Activated T-helper 17 cell treated with anti-CD3 and anti-CD28 coated beads, Interleukin-2, amount 50 U/mL, for 72 hours (primary cell): ENCODE measurements at regions not wholly inside any gene's neighbourhood (a gene's known extent, or its start where the extent isn't known, plus 50 kb on each side); places are given as distances from the start of the nearest gene placed in this dataset.
"Not testable (repeated sequence)": the region's sequence is repeated elsewhere in the genome, so short reads cannot be mapped to it uniquely, and the experiment has no call there.

Experiments
- ATAC-seq: fragments of 150-1000 bp; cut with Tn5 transposase; replicated peaks from 2 replicates; pipeline ENCODE4 v1.10.0; 2021; ENCODE audit warnings: mild to moderate bottlenecking, moderate library complexity
- H3K27ac Mint-ChIP-seq: one replicate; pipeline ENCODE4 v1.8.0; 2022; ENCODE audit warnings: mixed read lengths
- H3K27me3 Mint-ChIP-seq: one replicate; pipeline ENCODE4 v1.8.0; 2022; ENCODE audit warnings: mixed read lengths
- H3K36me3 Mint-ChIP-seq: one replicate; pipeline ENCODE4 v1.8.0; 2022; ENCODE audit warnings: low read depth, mild to moderate bottlenecking, mixed read lengths
- H3K4me1 Mint-ChIP-seq: one replicate; pipeline ENCODE4 v1.8.0; 2022; ENCODE audit warnings: mixed read lengths
- H3K4me3 Mint-ChIP-seq: one replicate; pipeline ENCODE4 v1.8.0; 2022; ENCODE audit warnings: mild to moderate bottlenecking, mixed read lengths
- H3K9me3 Mint-ChIP-seq: one replicate; pipeline ENCODE4 v1.8.0; 2022; ENCODE audit warnings: mixed read lengths

DNA sequence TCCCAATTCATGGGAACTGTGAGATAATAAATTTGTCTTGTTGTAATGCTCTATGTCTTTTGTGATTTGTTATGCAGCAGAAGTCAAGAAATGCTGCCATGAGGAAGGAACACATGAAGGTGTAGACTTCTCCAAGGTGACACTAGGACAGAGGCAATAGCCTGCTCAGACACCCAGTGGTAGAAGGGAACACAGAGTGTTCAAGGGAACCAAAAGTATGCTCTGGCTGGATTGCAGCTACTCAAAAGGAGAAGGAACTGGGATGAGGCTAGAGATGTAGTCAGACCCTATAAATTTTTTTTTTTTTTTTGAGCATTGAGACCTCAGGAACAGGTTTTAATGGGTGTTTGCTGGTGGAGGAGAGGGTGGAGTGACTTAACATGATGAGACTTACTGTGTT, 232.5 kb downstream of the PARP8 start:
- H3K36me3 Mint-ChIP-seq = no peaks in the 10 kb centered on the region

DNA sequence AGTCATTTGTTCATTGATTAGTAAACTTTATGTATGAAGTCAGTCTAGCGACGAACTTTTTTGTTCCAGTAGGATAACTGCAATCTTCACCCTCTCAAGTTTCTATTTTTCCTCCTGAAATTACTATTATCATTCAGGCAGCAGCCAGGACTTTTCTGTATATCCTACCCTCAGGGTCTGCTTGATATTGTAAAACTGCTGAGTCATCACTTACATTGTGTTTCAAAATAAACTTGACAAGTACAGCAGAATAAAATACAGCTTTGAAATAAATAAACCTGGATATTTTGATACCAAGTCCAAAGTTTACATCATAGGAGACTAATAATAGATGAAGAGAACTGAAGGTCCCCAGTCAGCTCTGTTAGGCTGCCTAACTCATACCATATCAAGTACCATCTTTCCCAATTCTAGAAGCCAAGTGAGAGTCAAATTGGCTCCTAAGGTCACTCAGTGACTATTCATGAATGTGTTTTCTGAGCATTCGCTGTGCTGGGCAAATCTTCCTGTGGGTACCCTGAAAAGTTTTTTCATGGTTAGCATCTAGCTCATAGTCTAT, 234.6 kb downstream of the PARP8 start:
- no peak for ATAC-seq
- H3K4me1 Mint-ChIP-seq = no peaks in the 10 kb centered on the region
- no peak overlapping the region for H3K4me3 Mint-ChIP-seq
- no peak overlapping the region for H3K27ac Mint-ChIP-seq
- H3K36me3 Mint-ChIP-seq = no peaks in the 10 kb centered on the region
- H3K9me3 Mint-ChIP-seq = no peaks in the 10 kb centered on the region
- peaks cover 12% of the 10 kb centered on the region for H3K27me3 Mint-ChIP-seq

More for the DNA sequence above, 232.5 kb downstream of the PARP8 start:
- no peak for ATAC-seq
- Mint-ChIP-seq H3K4me1 (no peaks in the 10 kb centered on the region), H3K4me3 (no peak overlapping the region), H3K27ac (no peak overlapping the region), H3K9me3 (no peaks in the 10 kb centered on the region), H3K27me3 (peaks cover 12% of the 10 kb centered on the region)

DNA sequence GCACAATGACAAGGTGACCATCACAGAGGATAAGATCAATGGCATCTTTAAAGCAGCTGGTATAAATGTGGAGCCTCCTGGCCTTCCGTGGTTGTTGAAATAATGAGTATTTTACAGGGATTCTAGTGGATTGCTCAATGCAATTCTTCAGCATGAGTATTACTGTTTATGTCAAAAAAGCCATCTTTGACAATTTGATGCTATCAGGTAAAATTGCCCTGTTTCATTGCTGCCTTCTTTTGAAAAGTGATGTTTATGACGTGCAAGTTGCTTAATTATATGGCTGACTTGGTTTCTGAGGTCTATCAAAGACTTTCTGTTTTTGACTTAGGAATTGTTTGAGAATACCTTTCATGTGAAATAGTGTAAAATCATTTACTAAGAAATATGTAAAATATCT, 237.2 kb downstream of the PARP8 start:
- Mint-ChIP-seq H3K36me3 (no peaks in the 10 kb centered on the region), H3K27ac (no peak overlapping the region), H3K27me3 (peaks cover 12% of the 10 kb centered on the region), H3K4me3 (no peak overlapping the region), H3K4me1 (no peaks in the 10 kb centered on the region), H3K9me3 (no peaks in the 10 kb centered on the region)
- ATAC-seq = no peak

DNA sequence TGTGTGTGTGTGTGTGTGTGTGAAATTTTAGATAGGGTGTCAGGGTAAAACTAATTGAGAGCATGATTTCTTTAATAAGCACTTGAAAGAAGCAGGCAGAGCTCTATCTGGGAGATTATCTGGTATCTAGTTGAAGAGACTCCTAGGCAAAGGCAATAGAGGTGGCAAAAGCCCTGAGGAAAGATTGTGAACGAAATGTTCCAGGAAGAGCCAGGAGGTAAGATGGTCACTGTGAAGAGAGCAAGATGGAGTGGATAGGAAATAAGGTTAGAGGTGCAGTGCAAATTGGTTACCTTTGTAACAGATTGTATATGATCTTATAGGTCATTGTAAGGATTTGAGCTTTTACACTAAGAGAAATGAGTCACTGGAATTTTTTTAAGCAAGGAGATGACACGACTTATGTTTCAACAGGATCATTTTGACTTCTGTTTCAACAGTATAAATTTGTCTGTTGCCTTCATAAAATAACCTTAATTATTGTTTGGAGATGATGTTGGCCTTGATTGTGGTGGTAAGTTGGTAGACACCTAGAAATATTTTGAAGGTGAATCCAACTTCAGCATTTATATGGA, 239.6 kb downstream of the PARP8 start:
- Mint-ChIP-seq H3K4me3 (no peak overlapping the region), H3K27ac (no peak overlapping the region), H3K9me3 (no peaks in the 10 kb centered on the region), H3K27me3 (peaks cover 14% of the 10 kb centered on the region), H3K36me3 (no peaks in the 10 kb centered on the region), H3K4me1 (no peaks in the 10 kb centered on the region)
- no peak for ATAC-seq

DNA sequence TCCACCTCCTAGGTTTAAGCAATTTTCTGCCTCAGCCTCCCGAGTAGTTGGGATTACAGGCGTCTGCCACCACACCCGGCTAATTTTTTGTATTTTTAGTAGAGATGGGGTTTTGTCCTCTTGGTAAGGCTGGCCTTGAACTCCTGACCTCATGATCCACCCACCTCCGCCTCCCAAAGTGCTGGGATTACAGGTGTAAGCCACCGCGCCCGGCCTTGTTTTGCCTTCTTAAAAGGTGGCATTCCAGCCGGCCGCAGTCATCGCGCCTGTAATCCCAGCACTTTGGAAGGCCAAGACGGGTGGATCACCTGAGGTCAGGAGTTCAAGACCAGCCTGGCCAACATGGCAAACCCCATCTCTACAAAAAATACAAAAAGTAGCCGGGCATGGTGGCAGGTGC, 253.7 kb downstream of the PARP8 start:
- H3K4me1 Mint-ChIP-seq, H3K9me3 Mint-ChIP-seq, ATAC-seq, H3K36me3 Mint-ChIP-seq, H3K27ac Mint-ChIP-seq, H3K4me3 Mint-ChIP-seq: not testable (repeated sequence)
- H3K27me3 Mint-ChIP-seq = peaks cover 17% of the 10 kb centered on the region

- no peaks in the 10 kb centered on the region for H3K36me3 Mint-ChIP-seq
- no peaks in the 10 kb centered on the region for H3K4me1 Mint-ChIP-seq
- no peaks in the 10 kb centered on the region for H3K9me3 Mint-ChIP-seq
- ATAC-seq = no peak
- H3K27me3 Mint-ChIP-seq = peaks cover 23% of the 10 kb centered on the region
- no peak overlapping the region for H3K27ac Mint-ChIP-seq
- H3K4me3 Mint-ChIP-seq = no peak overlapping the region
These were observed 255.1 kb downstream of the PARP8 start for GRCh38 chr5:50921366-50922133.

DNA sequence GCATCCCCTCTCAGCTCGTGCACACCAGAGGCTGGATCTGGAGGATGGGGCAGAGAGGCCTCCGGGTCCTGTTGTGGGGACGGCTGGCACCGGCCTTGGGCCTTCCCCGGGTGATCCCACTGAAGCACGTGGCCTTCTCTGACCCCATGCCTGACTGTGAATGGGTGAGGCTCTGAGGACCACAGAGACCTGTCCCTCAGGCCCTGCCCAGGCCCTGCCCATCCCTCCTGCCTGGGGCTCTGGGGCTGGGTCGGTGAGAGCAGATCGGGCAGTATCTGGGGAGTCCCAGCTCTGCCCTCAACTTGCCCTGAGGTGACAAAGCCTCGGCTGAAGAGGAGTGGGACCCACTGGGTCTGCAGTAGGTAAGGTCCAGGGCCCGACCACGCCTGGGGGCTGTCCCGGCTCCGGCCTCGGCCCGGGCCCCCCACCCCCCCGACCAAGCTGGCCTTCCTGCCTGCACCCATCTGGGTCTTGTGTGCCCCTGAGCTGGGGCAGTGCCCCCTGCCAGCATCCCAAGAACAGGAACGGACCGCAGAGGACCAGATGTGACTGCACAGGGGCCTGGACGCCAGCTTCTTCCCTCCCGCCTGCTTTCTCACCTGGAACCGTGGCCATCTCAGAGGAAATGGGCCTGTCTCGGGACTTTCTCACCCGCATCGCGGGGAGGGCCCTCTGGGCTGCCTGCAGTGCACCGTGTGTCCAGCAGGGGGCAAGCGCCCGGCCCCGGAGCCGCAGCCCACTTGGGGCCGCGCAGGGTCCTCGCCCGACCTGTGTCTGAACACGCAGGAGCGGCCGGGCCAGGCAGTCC, 255.9 kb downstream of the PARP8 start:
- H3K27ac Mint-ChIP-seq, H3K36me3 Mint-ChIP-seq, H3K9me3 Mint-ChIP-seq, H3K4me1 Mint-ChIP-seq, H3K4me3 Mint-ChIP-seq: not testable (repeated sequence)
- H3K27me3 Mint-ChIP-seq = peaks cover 20% of the 10 kb centered on the region
- ATAC-seq = peak; percentile 38

- no peaks in the 10 kb centered on the region for H3K4me1 Mint-ChIP-seq
- H3K9me3 Mint-ChIP-seq = no peaks in the 10 kb centered on the region
- no peaks in the 10 kb centered on the region for H3K36me3 Mint-ChIP-seq
- no peak overlapping the region for H3K27ac Mint-ChIP-seq
- ATAC-seq = no peak
- peaks cover 20% of the 10 kb centered on the region for H3K27me3 Mint-ChIP-seq
- no peak overlapping the region for H3K4me3 Mint-ChIP-seq
These were observed 256.7 kb downstream of the PARP8 start for GRCh38 chr5:50922942-50923767.

GRCh38 chr5:50923768-50924494, 257.5 kb downstream of the PARP8 start:
- H3K4me1 Mint-ChIP-seq = no peaks in the 10 kb centered on the region
- H3K36me3 Mint-ChIP-seq = no peaks in the 10 kb centered on the region

GRCh38 chr5:50927953-50928352, 261.5 kb downstream of the PARP8 start:
- H3K27me3 Mint-ChIP-seq = peaks cover 30% of the 10 kb centered on the region
- no peaks in the 10 kb centered on the region for H3K36me3 Mint-ChIP-seq
- no peaks in the 10 kb centered on the region for H3K9me3 Mint-ChIP-seq
- no peaks in the 10 kb centered on the region for H3K4me1 Mint-ChIP-seq
- H3K27ac Mint-ChIP-seq = no peak overlapping the region
- no peak for ATAC-seq
- no peak overlapping the region for H3K4me3 Mint-ChIP-seq

More at GRCh38 chr5:50923768-50924494, 257.5 kb downstream of the PARP8 start:
- no peaks in the 10 kb centered on the region for H3K9me3 Mint-ChIP-seq
- no peak overlapping the region for H3K27ac Mint-ChIP-seq
- no peak overlapping the region for H3K4me3 Mint-ChIP-seq
- peaks cover 20% of the 10 kb centered on the region for H3K27me3 Mint-ChIP-seq
- ATAC-seq = no peak

DNA sequence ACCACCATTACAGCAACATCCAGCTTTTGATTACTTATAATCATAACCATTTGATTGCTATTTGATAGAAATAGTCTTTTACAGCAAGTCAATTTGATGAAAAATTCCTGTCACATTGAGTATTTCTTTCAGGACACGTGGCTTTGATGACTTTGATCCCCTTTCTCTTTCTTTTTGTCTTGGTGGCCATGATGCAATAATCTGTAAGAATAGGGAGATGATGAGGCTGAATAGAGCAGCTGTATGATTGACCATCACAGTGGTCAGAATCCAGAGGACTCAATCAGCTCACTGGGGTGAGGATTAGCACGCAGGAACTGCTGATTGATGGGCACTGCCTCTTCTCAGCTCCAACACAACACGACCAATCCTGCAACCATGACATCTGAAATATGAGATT, 262.7 kb downstream of the PARP8 start:
- H3K36me3 Mint-ChIP-seq = no peaks in the 10 kb centered on the region
- ATAC-seq = no peak
- H3K4me1 Mint-ChIP-seq = no peaks in the 10 kb centered on the region
- no peak overlapping the region for H3K4me3 Mint-ChIP-seq
- H3K9me3 Mint-ChIP-seq = no peaks in the 10 kb centered on the region
- peaks cover 25% of the 10 kb centered on the region for H3K27me3 Mint-ChIP-seq
- no peak overlapping the region for H3K27ac Mint-ChIP-seq

DNA sequence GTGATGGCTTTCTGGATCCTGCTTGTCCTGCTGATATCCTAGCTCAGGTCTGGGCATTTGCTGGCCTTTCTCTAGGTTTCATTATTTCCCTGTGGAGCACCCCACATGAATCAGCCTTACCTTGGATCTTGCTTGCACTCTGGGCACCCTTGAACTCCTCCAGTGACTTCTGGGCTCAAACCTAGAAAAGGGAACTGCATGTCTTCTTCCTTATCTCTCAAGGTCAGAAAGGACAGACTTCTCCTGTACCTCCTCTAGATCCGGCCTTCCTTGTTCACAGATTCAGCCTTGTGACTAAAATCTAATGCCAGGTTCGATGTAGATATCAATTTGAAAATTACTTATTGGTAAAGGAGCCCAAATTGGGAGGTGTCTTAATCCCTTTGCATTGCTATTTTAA, 267.9 kb downstream of the PARP8 start:
- no peak for ATAC-seq
- H3K36me3 Mint-ChIP-seq = no peaks in the 10 kb centered on the region
- H3K4me3 Mint-ChIP-seq = no peak overlapping the region
- H3K27ac Mint-ChIP-seq = no peak overlapping the region
- peaks cover 22% of the 10 kb centered on the region for H3K27me3 Mint-ChIP-seq
- H3K9me3 Mint-ChIP-seq = no peaks in the 10 kb centered on the region
- H3K4me1 Mint-ChIP-seq = no peaks in the 10 kb centered on the region

GRCh38 chr5:50945139-50945538, 278.7 kb downstream of the PARP8 start:
- H3K9me3 Mint-ChIP-seq = peaks cover 17% of the 10 kb centered on the region
- peaks cover 5% of the 10 kb centered on the region for H3K27me3 Mint-ChIP-seq
- no peak overlapping the region for H3K27ac Mint-ChIP-seq
- ATAC-seq = no peak
- H3K4me1 Mint-ChIP-seq = no peaks in the 10 kb centered on the region
- no peak overlapping the region for H3K4me3 Mint-ChIP-seq
- H3K36me3 Mint-ChIP-seq = no peaks in the 10 kb centered on the region
